ENCODE measurements at regions not wholly inside any gene's neighbourhood (a gene's known extent, or its start where the extent isn't known, plus 50 kb on each side); places are given as distances from the start of the nearest gene placed in this dataset.
"Not testable (repeated sequence)": the region's sequence is repeated elsewhere in the genome, so short reads cannot be mapped to it uniquely, and the experiment has no call there.

- H3F3A ChIP-seq (ENCODE audit: insufficient read depth) = no peaks in the 10 kb centered on the region
- no peaks in the 10 kb centered on the region for H3K36me3 ChIP-seq (ENCODE audit: low read length)
- H3K79me2 ChIP-seq (ENCODE audit: insufficient read depth, low read length) = no peaks in the 10 kb centered on the region
These were observed 170.4 kb downstream of the PCDH18 start for GRCh38 chr4:137361756-137362470.

GRCh38 chr4:137360761-137361160, 171.5 kb downstream of the PCDH18 start:
- Histone ChIP-seq H3K36me3 (ENCODE audit: low read length) (no peaks in the 10 kb centered on the region), H4K20me1 (ENCODE audit: low read depth, low read length) (no peaks in the 10 kb centered on the region), H3K9me2 (replicated peaks; ENCODE audit: insufficient read depth, low read length) (no peaks in the 10 kb centered on the region), H3K4me2 (ENCODE audit: low read depth, low read length, poor library complexity, severe bottlenecking) (no peak overlapping the region), H2AFZ (ENCODE audit: low read depth, low read length, severe bottlenecking) (no peak overlapping the region), H3K79me2 (ENCODE audit: insufficient read depth, low read length) (no peaks in the 10 kb centered on the region), H3K9ac (ENCODE audit: low read length) (no peak overlapping the region), H3K9me3 (ENCODE audit: insufficient read depth, low read length) (no peaks in the 10 kb centered on the region), H3K27ac (ENCODE audit: low read depth, low read length) (no peak overlapping the region), H3F3A (ENCODE audit: insufficient read depth) (no peaks in the 10 kb centered on the region), H3K4me3 (ENCODE audit: insufficient read depth, low read length, poor library complexity, severe bottlenecking) (no peak overlapping the region), H3K27me3 (ENCODE audit: low read length) (no peaks in the 10 kb centered on the region)
- TF ChIP-seq EZH2phosphoT487 (conservative IDR thresholded peaks at IDR 0.05; ENCODE audit: low read length) = no peak

More at GRCh38 chr4:137361756-137362470, 170.4 kb downstream of the PCDH18 start:
- Histone ChIP-seq H3K9me3 (ENCODE audit: insufficient read depth, low read length) (no peaks in the 10 kb centered on the region), H3K9me2 (replicated peaks; ENCODE audit: insufficient read depth, low read length) (no peaks in the 10 kb centered on the region), H3K4me2 (ENCODE audit: low read depth, low read length, poor library complexity, severe bottlenecking) (no peak overlapping the region), H3K27ac (ENCODE audit: low read depth, low read length) (no peak overlapping the region), H3K4me3 (ENCODE audit: insufficient read depth, low read length, poor library complexity, severe bottlenecking) (no peak overlapping the region), H3K9ac (ENCODE audit: low read length) (no peak overlapping the region), H3K27me3 (ENCODE audit: low read length) (no peaks in the 10 kb centered on the region), H4K20me1 (ENCODE audit: low read depth, low read length) (no peaks in the 10 kb centered on the region), H2AFZ (ENCODE audit: low read depth, low read length, severe bottlenecking) (no peak overlapping the region)
- no peak for TF ChIP-seq EZH2phosphoT487 (conservative IDR thresholded peaks at IDR 0.05; ENCODE audit: low read length)
- no peak for TF ChIP-seq CTCF (IDR thresholded peaks at IDR 0.05; ENCODE audit: insufficient read depth, low read length, poor library complexity, severe bottlenecking)

- no peaks in the 10 kb centered on the region for H3K27me3 ChIP-seq (ENCODE audit: low read length)
- TF ChIP-seq EZH2phosphoT487 (conservative IDR thresholded peaks at IDR 0.05; ENCODE audit: low read length) (no peak), CTCF (IDR thresholded peaks at IDR 0.05; ENCODE audit: insufficient read depth, low read length, poor library complexity, severe bottlenecking) (no peak)
- H3K27ac ChIP-seq (ENCODE audit: low read depth, low read length) = no peak overlapping the region
- H2AFZ ChIP-seq (ENCODE audit: low read depth, low read length, severe bottlenecking) = no peak overlapping the region
- no peaks in the 10 kb centered on the region for H3K9me3 ChIP-seq (ENCODE audit: insufficient read depth, low read length)
- H4K20me1 ChIP-seq (ENCODE audit: low read depth, low read length) = no peaks in the 10 kb centered on the region
- H3K79me2 ChIP-seq (ENCODE audit: insufficient read depth, low read length) = no peaks in the 10 kb centered on the region
- no peaks in the 10 kb centered on the region for H3F3A ChIP-seq (ENCODE audit: insufficient read depth)
- no peak overlapping the region for H3K4me2 ChIP-seq (ENCODE audit: low read depth, low read length, poor library complexity, severe bottlenecking)
- no peak overlapping the region for H3K9ac ChIP-seq (ENCODE audit: low read length)
- H3K4me3 ChIP-seq (ENCODE audit: insufficient read depth, low read length, poor library complexity, severe bottlenecking) = no peak overlapping the region
- H3K36me3 ChIP-seq (ENCODE audit: low read length) = no peaks in the 10 kb centered on the region
- no peaks in the 10 kb centered on the region for H3K9me2 ChIP-seq (replicated peaks; ENCODE audit: insufficient read depth, low read length)
These were observed 172.5 kb downstream of the PCDH18 start for GRCh38 chr4:137359691-137360315.

GRCh38 chr4:137354562-137354961, 177.7 kb downstream of the PCDH18 start:
- H3K27ac ChIP-seq (ENCODE audit: low read depth, low read length); H4K20me1 ChIP-seq (ENCODE audit: low read depth, low read length); H3K9me2 ChIP-seq (replicated peaks; ENCODE audit: insufficient read depth, low read length); H3K9ac ChIP-seq (ENCODE audit: low read length); H3F3A ChIP-seq (ENCODE audit: insufficient read depth); H3K9me3 ChIP-seq (ENCODE audit: insufficient read depth, low read length); H3K27me3 ChIP-seq (ENCODE audit: low read length); H3K4me2 ChIP-seq (ENCODE audit: low read depth, low read length, poor library complexity, severe bottlenecking); H2AFZ ChIP-seq (ENCODE audit: low read depth, low read length, severe bottlenecking); H3K4me3 ChIP-seq (ENCODE audit: insufficient read depth, low read length, poor library complexity, severe bottlenecking); H3K36me3 ChIP-seq (ENCODE audit: low read length); H3K79me2 ChIP-seq (ENCODE audit: insufficient read depth, low read length): not testable (repeated sequence)

All from SU-DHL-6 (cell line).